GM13976 (cell line): ENCODE measurements at regions not wholly inside any gene's neighbourhood (a gene's known extent, or its start where the extent isn't known, plus 50 kb on each side); places are given as distances from the start of the nearest gene placed in this dataset.

ENCODE experiments used
- DNase-seq: peaks from one replicate; pipeline ENCODE4 v3.0.0; 2012; ENCODE audit warnings: low spot score
- in situ Hi-C: fragments of 300-500 bp; cut with MboI; formaldehyde crosslinking; loops from one replicate; pipeline ENCODE4 v1.12.0; 2022; ENCODE audit warnings: low sequenced_read_pairs, mixed read lengths, inconsistent platforms; ENCODE audit not compliant: unreplicated experiment
- TF ChIP-seq, protein P1 (sequence below): IDR thresholded peaks from 2 replicates; pipeline ENCODE4 v1.5.1; 2012; ENCODE audit warnings: borderline replicate concordance, mild to moderate bottlenecking; ENCODE audit not compliant: insufficient read depth; ENCODE audit errors: extremely low read depth, missing control alignments, control extremely low read depth

GRCh38 chr13:82802528-82802927, 1079.7 kb downstream of the SLITRK1 start:
- in situ Hi-C loops = no loop called here
- TF ChIP-seq, protein P1, sequence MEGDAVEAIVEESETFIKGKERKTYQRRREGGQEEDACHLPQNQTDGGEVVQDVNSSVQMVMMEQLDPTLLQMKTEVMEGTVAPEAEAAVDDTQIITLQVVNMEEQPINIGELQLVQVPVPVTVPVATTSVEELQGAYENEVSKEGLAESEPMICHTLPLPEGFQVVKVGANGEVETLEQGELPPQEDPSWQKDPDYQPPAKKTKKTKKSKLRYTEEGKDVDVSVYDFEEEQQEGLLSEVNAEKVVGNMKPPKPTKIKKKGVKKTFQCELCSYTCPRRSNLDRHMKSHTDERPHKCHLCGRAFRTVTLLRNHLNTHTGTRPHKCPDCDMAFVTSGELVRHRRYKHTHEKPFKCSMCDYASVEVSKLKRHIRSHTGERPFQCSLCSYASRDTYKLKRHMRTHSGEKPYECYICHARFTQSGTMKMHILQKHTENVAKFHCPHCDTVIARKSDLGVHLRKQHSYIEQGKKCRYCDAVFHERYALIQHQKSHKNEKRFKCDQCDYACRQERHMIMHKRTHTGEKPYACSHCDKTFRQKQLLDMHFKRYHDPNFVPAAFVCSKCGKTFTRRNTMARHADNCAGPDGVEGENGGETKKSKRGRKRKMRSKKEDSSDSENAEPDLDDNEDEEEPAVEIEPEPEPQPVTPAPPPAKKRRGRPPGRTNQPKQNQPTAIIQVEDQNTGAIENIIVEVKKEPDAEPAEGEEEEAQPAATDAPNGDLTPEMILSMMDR = no peak

DNA sequence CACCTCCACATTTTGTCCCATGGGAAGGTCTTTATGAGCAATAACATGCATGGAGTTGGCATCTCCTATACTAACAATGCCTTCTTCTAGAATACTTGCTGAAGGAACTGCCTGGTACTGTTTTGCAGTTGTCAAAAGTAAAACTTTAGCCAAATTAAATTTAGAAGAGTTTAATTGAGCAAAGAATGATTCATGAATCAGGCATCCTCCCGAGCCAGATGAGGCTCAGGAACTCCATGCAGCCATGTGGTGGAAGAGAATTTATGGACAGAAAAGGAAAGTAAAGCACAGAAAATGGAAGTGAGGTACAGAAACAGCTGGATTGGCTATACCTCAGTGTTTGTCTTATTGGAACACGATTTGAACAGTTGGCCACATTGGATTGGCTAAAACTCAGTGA, 1081.9 kb downstream of the SLITRK1 start:
- TF ChIP-seq, protein P1 = no peak
- DNase-seq = no peak
- in situ Hi-C loops = no loop called here

More at GRCh38 chr13:82802528-82802927, 1079.7 kb downstream of the SLITRK1 start:
- DNase-seq = no peak

DNA sequence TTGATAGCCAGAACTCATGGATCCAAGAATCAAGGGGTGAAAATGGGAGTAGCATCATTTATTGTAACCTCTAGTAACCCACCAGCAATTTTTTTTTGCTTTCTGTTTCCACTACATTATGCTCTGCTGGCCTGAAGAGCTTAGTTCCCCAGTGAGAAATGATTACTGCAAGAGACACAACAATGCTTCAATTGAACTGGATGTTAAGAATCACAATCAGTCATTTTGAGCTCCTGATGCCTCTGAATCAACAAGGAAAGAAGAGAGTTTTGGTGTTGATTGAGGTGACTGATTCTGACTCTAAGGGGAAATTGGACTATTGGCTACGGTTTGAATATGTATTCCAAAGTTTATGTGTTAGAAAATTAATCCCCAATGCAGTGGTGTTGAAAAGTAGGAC, 1084.4 kb downstream of the SLITRK1 start:
- TF ChIP-seq, protein P1 = no peak
- no peak for DNase-seq
- in situ Hi-C loops = no loop called here

DNA sequence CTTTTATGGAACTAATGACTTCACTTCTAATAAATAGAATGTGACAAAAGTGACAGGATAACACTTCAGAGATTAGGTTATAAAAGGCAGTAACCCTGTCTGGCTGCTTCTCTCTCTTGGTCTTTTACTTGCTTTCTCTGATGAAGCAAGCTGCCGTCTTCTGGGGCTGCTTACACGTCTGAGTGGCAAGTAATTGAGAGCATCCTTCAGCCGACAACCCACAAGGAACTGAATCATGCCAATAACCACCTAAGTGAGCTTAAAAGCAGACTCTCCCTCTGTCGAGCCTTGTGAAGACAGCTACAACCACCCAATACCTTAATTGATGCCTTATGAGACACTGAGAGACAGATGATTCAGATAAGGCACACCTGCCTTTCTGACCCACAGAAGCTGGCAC, 1091.2 kb downstream of the SLITRK1 start:
- TF ChIP-seq, protein P1 = no peak
- no peak for DNase-seq

GRCh38 chr13:82772816-82773215, 1109.5 kb downstream of the SLITRK1 start:
- TF ChIP-seq, protein P1 = no peak
- in situ Hi-C loops = no loop called here
- DNase-seq = no peak

More for the DNA sequence above, 1091.2 kb downstream of the SLITRK1 start:
- in situ Hi-C loops = no loop called here

DNA sequence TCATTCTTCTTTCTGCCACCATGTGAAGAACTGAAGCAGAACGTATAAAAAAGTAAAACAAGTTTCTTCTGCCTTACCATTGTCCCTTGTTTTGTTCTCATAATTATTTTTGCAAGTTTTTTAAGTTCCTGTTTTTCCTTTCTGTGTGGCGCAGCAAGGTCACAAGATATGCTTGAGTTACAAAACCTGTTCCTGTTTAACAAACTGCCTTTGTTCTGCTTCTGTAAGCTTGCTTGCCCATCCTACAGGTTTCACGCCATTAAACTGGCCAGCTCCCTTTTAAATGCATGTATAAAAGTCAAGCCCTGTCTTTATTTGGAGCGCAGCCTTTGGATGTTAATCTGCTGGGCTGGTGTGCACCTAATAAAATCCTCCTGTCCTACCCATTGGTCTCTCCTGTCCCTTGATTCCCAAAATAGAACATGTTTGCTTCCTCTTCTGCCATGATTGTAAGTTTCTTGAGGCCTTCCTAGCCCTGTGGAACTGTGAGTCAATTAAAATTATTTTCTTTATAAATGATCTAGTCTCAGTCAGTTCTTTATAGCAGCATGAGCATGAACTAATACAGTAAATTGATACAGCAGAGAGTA, 1115.4 kb downstream of the SLITRK1 start:
- DNase-seq = no peak
- in situ Hi-C loops = no loop called here
- TF ChIP-seq, protein P1 = no peak
